Caco-2 (cell line): ENCODE measurements at regions not wholly inside any gene's neighbourhood (a gene's known extent, or its start where the extent isn't known, plus 50 kb on each side); places are given as distances from the start of the nearest gene placed in this dataset.

Source experiments
- BruUV-seq: library from RNA; stranded (reverse); fragments of 400-500 nt; replicated peaks from 2 replicates; lab custom pipeline; 2021; lab: Mats Ljungman, UMichigan
- CTCF ChIA-PET: fragments of 300-600 bp; sonication (Branson Sonifier 250); formaldehyde crosslinking; loops from one replicate; lab custom pipeline; 2022; ENCODE audit warnings: antibody characterized with exemption; lab: Charles Lee
- POLR2A ChIA-PET: fragments of 300-600 bp; sonication (Branson Sonifier 250); formaldehyde crosslinking; loops from one replicate; lab custom pipeline; 2022; ENCODE audit warnings: antibody characterized with exemption; lab: Charles Lee
- DNase-seq, 2 experiments: peaks; one replicate each; pipeline versions ENCODE4 v3.0.0 to v3.0.0-alpha.2; 2020 to 2022
- H3K27me3 ChIP-seq: replicated peaks from 2 replicates; pipeline ENCODE4 v1.6.0; 2011; ENCODE audit warnings: low read length; ENCODE audit not compliant: control insufficient read depth, insufficient read depth
- H3K36me3 ChIP-seq: 2 replicates; pipeline ENCODE4 v1.5.1; 2011; ENCODE audit warnings: low read length; ENCODE audit not compliant: control insufficient read depth, insufficient read depth
- H3K4me1 ChIP-seq: fragments of 250-450 bp; sonication (Bioruptor Pico); 2 replicates; pipeline ENCODE4 v1.5.1; 2020; ENCODE audit warnings: mild to moderate bottlenecking
- H3K4me3 ChIP-seq: 2 replicates; pipeline ENCODE4 v1.5.1; 2011; ENCODE audit warnings: low read depth, mild to moderate bottlenecking, control low read depth, low read length
- H3K9me3 ChIP-seq: fragments of 250-450 bp; sonication (Bioruptor Pico); 2 replicates; pipeline ENCODE4 v1.5.1; 2020; ENCODE audit warnings: mild to moderate bottlenecking, moderate library complexity
- H3K27ac Mint-ChIP-seq: one replicate; pipeline ENCODE4 v1.8.0; 2022; ENCODE audit warnings: mixed read lengths; ENCODE audit not compliant: unreplicated experiment
- H3K27me3 Mint-ChIP-seq: one replicate; pipeline ENCODE4 v1.8.0; 2022; ENCODE audit warnings: mixed read lengths; ENCODE audit not compliant: insufficient read depth, unreplicated experiment
- H3K36me3 Mint-ChIP-seq: one replicate; pipeline ENCODE4 v1.8.0; 2022; ENCODE audit warnings: mild to moderate bottlenecking, mixed read lengths; ENCODE audit not compliant: insufficient read depth, unreplicated experiment
- H3K4me1 Mint-ChIP-seq: one replicate; pipeline ENCODE4 v1.8.0; 2022; ENCODE audit warnings: low read depth, mixed read lengths; ENCODE audit not compliant: unreplicated experiment
- H3K4me3 Mint-ChIP-seq: one replicate; pipeline ENCODE4 v1.8.0; 2022; ENCODE audit warnings: mild to moderate bottlenecking, moderate library complexity, mixed read lengths; ENCODE audit not compliant: unreplicated experiment
- H3K9me3 Mint-ChIP-seq: one replicate; pipeline ENCODE4 v1.8.0; 2022; ENCODE audit warnings: mixed read lengths; ENCODE audit not compliant: unreplicated experiment
- intact Hi-C: fragments of 100-400 bp; cut with micrococcal nuclease; formaldehyde crosslinking; loops from one replicate; pipeline ENCODE4 v1.10.0; 2022; ENCODE audit not compliant: unreplicated experiment
- TF ChIP-seq, protein P1 (sequence below), 2 experiments: fragments of 200-600 bp in 1 of 2; IDR thresholded peaks; 1 replicate in 1 of 2; 2 replicates in 1 of 2; pipeline versions ENCODE4 v1.5.1 to v1.8.0; 2011 to 2022; ENCODE audit warnings: antibody characterized with exemption in 1 of 2, control low read depth in 1 of 2, inconsistent platforms in 1 of 2, low read depth in 1 of 2, low read length in 1 of 2, mild to moderate bottlenecking in 1 of 2, moderate library complexity in 1 of 2; ENCODE audit not compliant: insufficient read depth in 1 of 2, severe bottlenecking in 1 of 2, unreplicated experiment in 1 of 2

DNA sequence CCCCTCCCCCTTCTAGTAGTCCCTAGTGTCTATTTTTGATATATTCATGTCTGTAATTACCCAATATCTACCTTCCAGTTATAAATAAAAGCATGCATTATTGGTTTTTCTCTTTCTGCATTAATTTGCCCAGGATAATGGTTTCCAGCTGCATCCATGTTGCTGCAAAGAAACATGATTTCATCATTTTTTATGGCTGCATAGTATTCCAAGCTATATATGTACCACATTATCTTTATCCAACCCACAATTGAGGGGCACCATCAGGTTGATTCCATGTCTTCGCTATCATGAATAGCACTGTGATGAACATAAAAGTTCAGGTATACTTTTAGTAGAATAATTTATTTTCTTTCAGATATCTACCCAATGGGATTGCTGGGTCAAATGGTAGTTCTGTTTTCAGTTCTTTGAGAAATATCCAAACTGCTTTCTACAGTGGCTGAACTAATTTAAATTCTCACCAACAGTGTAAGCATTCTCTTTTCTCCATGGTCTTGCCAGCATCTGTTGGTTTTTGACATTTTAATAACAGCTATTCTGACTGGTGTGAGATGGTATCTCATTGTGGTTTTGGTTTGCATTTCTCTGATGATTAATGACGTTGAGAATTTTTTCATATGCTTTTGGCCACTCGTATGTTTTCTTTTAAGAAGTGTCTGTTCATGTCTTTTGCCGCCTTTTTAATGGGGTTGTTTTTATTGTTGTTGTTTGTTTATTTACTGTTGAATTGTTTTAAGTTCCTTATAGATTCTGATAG lies 746.1 kb upstream of the MEF2C start:
- Histone ChIP-seq H3K27me3 (no peaks in the 10 kb centered on the region), H3K36me3 (no peaks in the 10 kb centered on the region), H3K4me1 (no peaks in the 10 kb centered on the region), H3K9me3 (peaks cover 11% of the 10 kb centered on the region), H3K4me3 (no peak overlapping the region)
- CTCF ChIA-PET = no interaction called here
- no TSS peak for BruUV-seq
- intact Hi-C loops = no loop called here
- Mint-ChIP-seq H3K27me3 (no peaks in the 10 kb centered on the region), H3K4me3 (no peak overlapping the region), H3K36me3 (no peaks in the 10 kb centered on the region), H3K4me1 (no peaks in the 10 kb centered on the region), H3K9me3 (peaks cover 19% of the 10 kb centered on the region), H3K27ac (no peak overlapping the region)
- no peak for DNase-seq
- TF ChIP-seq, protein P1, sequence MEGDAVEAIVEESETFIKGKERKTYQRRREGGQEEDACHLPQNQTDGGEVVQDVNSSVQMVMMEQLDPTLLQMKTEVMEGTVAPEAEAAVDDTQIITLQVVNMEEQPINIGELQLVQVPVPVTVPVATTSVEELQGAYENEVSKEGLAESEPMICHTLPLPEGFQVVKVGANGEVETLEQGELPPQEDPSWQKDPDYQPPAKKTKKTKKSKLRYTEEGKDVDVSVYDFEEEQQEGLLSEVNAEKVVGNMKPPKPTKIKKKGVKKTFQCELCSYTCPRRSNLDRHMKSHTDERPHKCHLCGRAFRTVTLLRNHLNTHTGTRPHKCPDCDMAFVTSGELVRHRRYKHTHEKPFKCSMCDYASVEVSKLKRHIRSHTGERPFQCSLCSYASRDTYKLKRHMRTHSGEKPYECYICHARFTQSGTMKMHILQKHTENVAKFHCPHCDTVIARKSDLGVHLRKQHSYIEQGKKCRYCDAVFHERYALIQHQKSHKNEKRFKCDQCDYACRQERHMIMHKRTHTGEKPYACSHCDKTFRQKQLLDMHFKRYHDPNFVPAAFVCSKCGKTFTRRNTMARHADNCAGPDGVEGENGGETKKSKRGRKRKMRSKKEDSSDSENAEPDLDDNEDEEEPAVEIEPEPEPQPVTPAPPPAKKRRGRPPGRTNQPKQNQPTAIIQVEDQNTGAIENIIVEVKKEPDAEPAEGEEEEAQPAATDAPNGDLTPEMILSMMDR (IDR thresholded peaks at IDR 0.05; ENCODE audit: insufficient read depth in 1 of 2, low read depth in 1 of 2, low read length in 1 of 2, severe bottlenecking in 1 of 2, unreplicated experiment in 1 of 2) = no peak
- POLR2A ChIA-PET = no interaction called here

DNA sequence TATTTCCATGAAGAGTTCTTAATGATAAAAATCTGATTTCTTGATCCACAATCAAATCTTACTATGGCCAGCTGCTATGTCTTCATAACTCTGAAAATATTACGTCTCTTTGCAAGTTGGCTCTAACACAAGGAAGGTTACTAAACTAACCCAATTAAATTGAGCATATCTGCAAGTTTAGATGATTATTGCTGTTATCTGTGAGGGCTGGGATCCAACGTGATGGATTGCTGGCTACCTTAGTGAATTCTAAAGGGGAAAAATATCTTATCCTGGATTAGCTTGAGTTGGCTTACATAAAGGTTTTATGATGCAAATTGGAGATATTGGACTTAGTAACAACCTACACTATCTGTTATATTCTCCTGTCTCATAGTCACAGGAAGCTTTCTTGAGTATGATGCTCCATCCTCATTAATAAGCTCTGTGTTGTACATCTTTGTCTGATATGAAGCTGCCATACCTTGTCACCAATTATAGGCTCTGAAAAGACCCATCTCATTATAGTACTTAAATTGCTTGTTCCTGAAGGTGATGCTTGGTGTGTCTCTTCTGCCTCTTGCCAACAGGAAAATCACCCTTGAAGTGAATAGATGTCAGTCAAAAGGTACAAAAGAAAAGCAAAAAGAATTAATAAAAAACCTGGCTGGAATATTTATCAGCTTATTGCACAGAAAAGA lies 733.0 kb upstream of the MEF2C start:
- no peak overlapping the region for H3K27ac Mint-ChIP-seq
- H3K4me3 ChIP-seq = no peak overlapping the region
- no peaks in the 10 kb centered on the region for H3K9me3 ChIP-seq
- H3K36me3 ChIP-seq = no peaks in the 10 kb centered on the region
- no peaks in the 10 kb centered on the region for H3K27me3 ChIP-seq
- CTCF ChIA-PET = no interaction called here
- H3K9me3 Mint-ChIP-seq = no peaks in the 10 kb centered on the region
- no peaks in the 10 kb centered on the region for H3K27me3 Mint-ChIP-seq
- H3K36me3 Mint-ChIP-seq = no peaks in the 10 kb centered on the region
- no peak overlapping the region for H3K4me3 Mint-ChIP-seq
- POLR2A ChIA-PET = no interaction called here
- H3K4me1 ChIP-seq = no peaks in the 10 kb centered on the region
- DNase-seq = no peak
- intact Hi-C loops = no loop called here
- no TSS peak for BruUV-seq
- no peaks in the 10 kb centered on the region for H3K4me1 Mint-ChIP-seq
- TF ChIP-seq, protein P1 (IDR thresholded peaks at IDR 0.05; ENCODE audit: insufficient read depth in 1 of 2, low read depth in 1 of 2, low read length in 1 of 2, severe bottlenecking in 1 of 2, unreplicated experiment in 1 of 2) = no peak

DNA sequence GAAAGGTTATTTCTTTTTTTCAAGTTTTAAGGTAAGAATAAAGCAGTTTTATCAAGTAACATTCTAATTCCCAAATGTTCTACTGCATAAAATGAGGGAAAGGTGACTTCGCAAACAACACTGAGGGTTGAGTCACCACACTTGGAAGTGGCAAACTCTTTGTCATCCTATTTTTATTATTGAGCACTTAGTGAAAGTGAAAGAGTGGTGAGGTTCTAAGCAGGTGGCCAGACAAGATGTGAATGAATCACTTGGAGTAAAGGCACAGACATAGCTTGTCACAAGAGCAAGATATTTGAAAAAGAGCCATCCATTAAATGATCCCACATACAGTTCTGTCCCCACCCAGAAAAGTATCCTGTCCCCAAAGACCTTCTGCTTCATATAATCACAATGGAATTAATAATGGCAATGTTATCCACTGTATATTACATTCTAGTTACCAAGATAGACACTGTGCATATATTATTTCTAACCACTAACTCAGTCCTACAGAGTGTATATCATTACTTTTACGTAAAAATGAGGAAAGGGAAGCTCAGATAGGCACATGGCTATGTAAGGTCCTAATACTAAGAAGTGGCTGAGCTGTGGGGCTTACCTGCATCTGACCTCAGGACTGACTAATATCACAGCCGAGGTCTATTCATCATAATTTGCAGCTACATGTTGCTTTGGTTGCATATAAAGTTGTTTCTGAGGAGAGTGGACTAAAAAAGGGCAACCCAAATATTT lies 730.4 kb upstream of the MEF2C start:
- ChIA-PET CTCF (no interaction called here), POLR2A (no interaction called here)
- Mint-ChIP-seq H3K4me1 (no peaks in the 10 kb centered on the region), H3K36me3 (no peaks in the 10 kb centered on the region), H3K27me3 (no peaks in the 10 kb centered on the region), H3K4me3 (no peak overlapping the region), H3K27ac (no peak overlapping the region), H3K9me3 (no peaks in the 10 kb centered on the region)
- Histone ChIP-seq H3K27me3 (no peaks in the 10 kb centered on the region), H3K4me1 (no peaks in the 10 kb centered on the region), H3K4me3 (no peak overlapping the region), H3K36me3 (no peaks in the 10 kb centered on the region), H3K9me3 (no peaks in the 10 kb centered on the region)
- intact Hi-C loops = loop anchor here (5.0 kb wide), 1 partner anchor 1171 kb away; no protein-coding TSS in a partner anchor
- TF ChIP-seq, protein P1 (IDR thresholded peaks at IDR 0.05; ENCODE audit: insufficient read depth in 1 of 2, low read depth in 1 of 2, low read length in 1 of 2, severe bottlenecking in 1 of 2, unreplicated experiment in 1 of 2) = no peak
- no peak for DNase-seq
- no TSS peak for BruUV-seq
